ENCODE measurements at regions not wholly inside any gene's neighbourhood (a gene's known extent, or its start where the extent isn't known, plus 50 kb on each side); places are given as distances from the start of the nearest gene placed in this dataset.

GRCh38 chr4:38283724-38284123 is 323.5 kb downstream of the PTTG2 start:
- Histone ChIP-seq H2AFZ (ENCODE audit: low read depth, low read length) (peak overlapping the region; percentile 47), H3K27ac (ENCODE audit: extremely low read depth, low read depth, low read length) (no peak overlapping the region), H3K4me2 (ENCODE audit: insufficient read depth, low read length) (no peak overlapping the region), H3K4me3 (no peak overlapping the region), H3K9me3 (replicated peaks; ENCODE audit: control insufficient read depth, insufficient read depth, low read depth, low read length) (no peaks in the 10 kb centered on the region), H3K4me1 (replicated peaks in 1 of 2; ENCODE audit: control insufficient read depth in 2 of 2, insufficient read depth in 2 of 2, low read length in 2 of 2) (peaks cover 15 to 28% of the 10 kb centered on the region in 2 experiments; a peak in 4 of 5 replicates), H4K20me1 (replicated peaks; ENCODE audit: control insufficient read depth, insufficient read depth, low read length) (no peaks in the 10 kb centered on the region), H3K9ac (ENCODE audit: insufficient read depth in 1 of 2, low read depth in 2 of 2, low read length in 2 of 2) (no peak overlapping the region), H3K9me1 (ENCODE audit: control insufficient read depth, insufficient read depth, low read length) (no peaks in the 10 kb centered on the region), H3K36me3 (ENCODE audit: control insufficient read depth, insufficient read depth, low read length) (no peaks in the 10 kb centered on the region), H3K27me3 (ENCODE audit: control insufficient read depth in 2 of 2, insufficient read depth in 2 of 2, low read length in 2 of 2) (no peaks in the 10 kb centered on the region), H3K79me2 (ENCODE audit: control insufficient read depth, insufficient read depth, low read length) (no peaks in the 10 kb centered on the region)
- POLR2A ChIA-PET, result interaction anchor here (0.7 kb wide), 1 partner anchor 246 kb away, joined by 3 read pairs; no protein-coding TSS in a partner anchor
- DNase-seq (ENCODE audit: extremely low read depth in 1 of 4, low spot score in 3 of 4) (peak in 1 of 4 experiments; percentile 28), ATAC-seq (peak; percentile 58), FAIRE-seq (peak; percentile 52)
- WGBS (ENCODE audit: insufficient coverage, low coverage, missing lambda C conversion rate), result 30% methylated on average over 3 of the region's 3 CpGs
- CTCF ChIA-PET (ENCODE audit: low intra/inter-chr PET ratio), result no interaction called here
- in situ Hi-C loops (cut with MboI) (no loop called here), intact Hi-C loops (cut with micrococcal nuclease) (no loop called here)
- BruUV-seq (replicated peaks), result no TSS peak
- TF ChIP-seq MXI1 (IDR thresholded peaks at IDR 0.05; ENCODE audit: low read depth, low read length) (no peak), ZNF444 (CRISPR knock-in tag; IDR thresholded peaks at IDR 0.05) (no peak), EHMT2 (IDR thresholded peaks at IDR 0.05) (peak; percentile 40; the same call in 1 of the 2 replicates), CBX3 (IDR thresholded peaks at IDR 0.05; ENCODE audit: borderline replicate concordance in 1 of 2, low read length in 2 of 2) (peak in 1 of 2 experiments; percentile 69; a peak in 1 of 3 replicates), ZNF592 (IDR thresholded peaks at IDR 0.05) (0 out of 2 replicates have a peak, but pooled peaks have one; percentile 40)

All from K562 (cell line).